Left ventricle myocardium inferior (tissue), 1 donor: ENCODE measurements at regions not wholly inside any gene's neighbourhood (a gene's known extent, or its start where the extent isn't known, plus 50 kb on each side); places are given as distances from the start of the nearest gene placed in this dataset.

ENCODE experiments used
- DNase-seq: peaks from one replicate; pipeline ENCODE4 v3.0.0-alpha.2; 2020
- H3K27ac ChIP-seq: fragments of 200-600 bp; replicated peaks from 2 replicates; pipeline ENCODE4 v1.8.0; 2021
- H3K27me3 ChIP-seq: fragments of 200-600 bp; 2 replicates; pipeline ENCODE4 v1.8.0; 2021; ENCODE audit warnings: low read depth
- H3K36me3 ChIP-seq: fragments of 200-600 bp; 2 replicates; pipeline ENCODE4 v1.8.0; 2021
- H3K4me1 ChIP-seq: fragments of 200-600 bp; 2 replicates; pipeline ENCODE4 v1.8.0; 2021
- H3K4me3 ChIP-seq: fragments of 200-600 bp; 2 replicates; pipeline ENCODE4 v1.8.0; 2021; ENCODE audit warnings: mild to moderate bottlenecking, moderate library complexity
- H3K9me3 ChIP-seq: fragments of 200-600 bp; replicated peaks from 2 replicates; pipeline ENCODE4 v1.8.0; 2021
- intact Hi-C: fragments of 100-400 bp; cut with micrococcal nuclease; formaldehyde crosslinking; loops from one replicate; pipeline ENCODE4 v1.11.0; 2022
- TF ChIP-seq, protein P1 (sequence below): fragments of 200-600 bp; IDR thresholded peaks from 2 replicates; pipeline ENCODE4 v1.8.0; 2021; ENCODE audit warnings: antibody characterized with exemption, mild to moderate bottlenecking, borderline replicate concordance
- donor health status: DM: no; HTN: yes; CAD: no; lungs with severe emphysema.

DNA sequence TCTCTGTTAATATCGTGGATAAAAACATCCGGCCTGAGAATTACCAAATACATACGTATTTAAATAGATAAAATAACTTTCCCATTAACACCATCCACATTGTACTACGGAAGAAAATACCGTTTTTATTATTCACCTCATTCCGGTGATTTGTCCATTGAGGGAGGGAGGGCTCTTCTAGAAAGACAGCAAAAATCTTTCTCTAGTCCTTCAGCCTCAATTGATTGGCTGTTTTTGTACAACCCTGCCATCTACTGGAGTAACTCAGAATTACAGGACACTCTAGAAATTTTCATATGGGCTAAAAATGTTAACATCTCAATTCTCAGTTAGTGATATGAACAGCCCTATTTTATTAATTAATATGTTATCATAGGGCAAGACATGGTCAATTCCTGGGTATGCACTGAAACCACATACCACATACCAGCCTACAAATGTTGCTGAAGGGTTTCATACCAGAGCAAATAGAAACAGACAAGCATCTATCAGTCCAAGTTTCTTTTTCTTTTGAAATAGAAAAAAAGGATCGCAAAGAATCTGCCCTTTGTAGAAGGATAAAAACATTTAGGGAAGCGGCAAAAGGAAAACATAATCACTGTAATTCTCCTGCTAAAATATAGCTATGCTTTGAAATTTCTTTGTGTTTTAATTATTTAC is 55.8 kb upstream of the CDCA7L start:
- TF ChIP-seq, protein P1, sequence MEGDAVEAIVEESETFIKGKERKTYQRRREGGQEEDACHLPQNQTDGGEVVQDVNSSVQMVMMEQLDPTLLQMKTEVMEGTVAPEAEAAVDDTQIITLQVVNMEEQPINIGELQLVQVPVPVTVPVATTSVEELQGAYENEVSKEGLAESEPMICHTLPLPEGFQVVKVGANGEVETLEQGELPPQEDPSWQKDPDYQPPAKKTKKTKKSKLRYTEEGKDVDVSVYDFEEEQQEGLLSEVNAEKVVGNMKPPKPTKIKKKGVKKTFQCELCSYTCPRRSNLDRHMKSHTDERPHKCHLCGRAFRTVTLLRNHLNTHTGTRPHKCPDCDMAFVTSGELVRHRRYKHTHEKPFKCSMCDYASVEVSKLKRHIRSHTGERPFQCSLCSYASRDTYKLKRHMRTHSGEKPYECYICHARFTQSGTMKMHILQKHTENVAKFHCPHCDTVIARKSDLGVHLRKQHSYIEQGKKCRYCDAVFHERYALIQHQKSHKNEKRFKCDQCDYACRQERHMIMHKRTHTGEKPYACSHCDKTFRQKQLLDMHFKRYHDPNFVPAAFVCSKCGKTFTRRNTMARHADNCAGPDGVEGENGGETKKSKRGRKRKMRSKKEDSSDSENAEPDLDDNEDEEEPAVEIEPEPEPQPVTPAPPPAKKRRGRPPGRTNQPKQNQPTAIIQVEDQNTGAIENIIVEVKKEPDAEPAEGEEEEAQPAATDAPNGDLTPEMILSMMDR = peak; percentile 88
- no peak overlapping the region for H3K27ac ChIP-seq
- peak overlapping the region; percentile 33 for H3K4me3 ChIP-seq
- DNase-seq = no peak
- peaks cover 4% of the 10 kb centered on the region for H3K27me3 ChIP-seq
- intact Hi-C loops = loop anchor here (10.0 kb wide), 1 partner anchor 247 kb away; no protein-coding TSS in a partner anchor
- peaks cover 5% of the 10 kb centered on the region for H3K4me1 ChIP-seq
- H3K9me3 ChIP-seq = no peaks in the 10 kb centered on the region
- H3K36me3 ChIP-seq = no peaks in the 10 kb centered on the region

DNA sequence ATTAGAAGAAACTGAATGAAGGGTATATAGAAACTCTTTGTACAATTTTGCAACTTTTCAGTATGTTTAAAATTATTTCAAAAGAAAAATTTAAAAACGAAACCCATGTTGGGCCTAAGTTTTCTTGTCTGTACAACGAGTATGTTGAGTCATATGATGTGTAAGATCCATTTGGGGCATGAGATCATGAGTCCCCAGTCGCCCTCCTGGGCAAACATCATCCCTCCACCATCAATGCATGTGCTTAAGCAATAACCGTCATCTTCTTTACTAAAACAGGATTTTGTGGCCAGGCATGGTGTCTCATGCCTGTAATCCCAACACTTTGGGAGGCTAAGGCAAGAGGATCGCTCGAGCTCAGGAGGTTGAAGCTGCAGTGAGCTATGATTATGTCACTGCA is 54.2 kb upstream of the CDCA7L start:
- TF ChIP-seq, protein P1 = no peak
- Histone ChIP-seq H3K36me3 (no peaks in the 10 kb centered on the region), H3K27me3 (no peaks in the 10 kb centered on the region), H3K4me1 (peaks cover 5% of the 10 kb centered on the region), H3K9me3 (no peaks in the 10 kb centered on the region), H3K4me3 (no peak overlapping the region), H3K27ac (no peak overlapping the region)
- no peak for DNase-seq
- intact Hi-C loops = loop anchor here (10.0 kb wide), 1 partner anchor 245 kb away; no protein-coding TSS in a partner anchor

DNA sequence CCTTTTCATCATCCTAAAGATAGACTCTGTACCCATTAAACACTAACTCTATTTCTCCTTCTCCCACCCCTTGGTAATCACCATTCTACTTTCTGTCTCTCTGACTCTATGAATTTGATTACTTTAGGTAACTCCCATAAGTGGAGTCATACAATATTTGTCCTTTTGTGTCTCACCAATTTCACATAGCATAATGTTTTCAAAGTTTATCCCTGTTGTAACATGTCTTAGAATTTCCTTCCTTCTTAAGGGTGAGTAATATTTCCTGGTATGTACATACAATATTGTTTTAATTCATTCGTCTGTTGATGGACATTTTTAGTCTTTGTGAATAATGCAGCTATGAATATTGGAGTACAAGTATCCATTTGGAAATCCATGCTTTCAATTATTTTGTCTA is 50.9 kb upstream of the CDCA7L start:
- peaks cover 5% of the 10 kb centered on the region for H3K4me1 ChIP-seq
- TF ChIP-seq, protein P1 = no peak
- no peak overlapping the region for H3K4me3 ChIP-seq
- no peak overlapping the region for H3K27ac ChIP-seq
- no peaks in the 10 kb centered on the region for H3K36me3 ChIP-seq
- H3K27me3 ChIP-seq = peaks cover 6% of the 10 kb centered on the region
- no peaks in the 10 kb centered on the region for H3K9me3 ChIP-seq
- no peak for DNase-seq
- intact Hi-C loops = no loop called here
